SK-N-SH (cell line): ENCODE measurements at regions not wholly inside any gene's neighbourhood (a gene's known extent, or its start where the extent isn't known, plus 50 kb on each side); places are given as distances from the start of the nearest gene placed in this dataset.

Experiments used
- CTCF ChIA-PET: fragments of 300-600, 350-600 bp; formaldehyde crosslinking; extraction: SDS; loops from one replicate; lab custom pipeline; 2021; lab: Yijun Ruan, JAX
- POLR2A ChIA-PET: fragments of 350-600 bp; sonication (Branson Sonifier 250); formaldehyde crosslinking; extraction: SDS; loops from one replicate; lab custom pipeline; 2020; ENCODE audit warnings: antibody characterized with exemption, inconsistent platforms; lab: Yijun Ruan, JAX
- DNase-seq: peaks from one replicate; pipeline ENCODE4 v3.0.0; 2012
- H2AFZ ChIP-seq: fragments of 200-600 bp; sonication (generic); 2 replicates; pipeline ENCODE4 v1.8.1; 2016; ENCODE audit warnings: antibody characterized with exemption, mild to moderate bottlenecking, low read depth
- H3F3A ChIP-seq: fragments of 200-600 bp; sonication (generic); replicated peaks from 2 replicates; pipeline ENCODE3; 2016; ENCODE audit warnings: antibody characterized with exemption, mild to moderate bottlenecking; ENCODE audit not compliant: insufficient read depth
- H3K27ac ChIP-seq, 2 experiments: fragments of 200-500 bp in 1 of 2; fragments of 200-600 bp in 1 of 2; sonication (Bioruptor generic) in 1 of 2; sonication (generic), shearing (Covaris generic) in 1 of 2; 2 replicates each; pipeline versions ENCODE4 v1.5.1 to v1.6.1; 2014 to 2016; ENCODE audit warnings: low read depth in 2 of 2, inconsistent platforms in 1 of 2, low read length in 1 of 2, mild to moderate bottlenecking in 1 of 2, mixed read lengths in 1 of 2
- H3K27me3 ChIP-seq: fragments of 200-600 bp; sonication (generic), shearing (Covaris generic); 2 replicates; pipeline ENCODE4 v1.6.1; 2016; ENCODE audit warnings: mixed run types; ENCODE audit not compliant: insufficient read depth
- H3K36me3 ChIP-seq, 2 experiments: fragments of 200-500 bp in 1 of 2; fragments of 200-600 bp in 1 of 2; sonication (Bioruptor generic) in 1 of 2; sonication (generic) in 1 of 2; replicated peaks in 1 of 2; 2 replicates each; pipeline versions ENCODE3 to v1.5.1; 2014 to 2016; ENCODE audit warnings: low read length in 1 of 2, mild to moderate bottlenecking in 1 of 2; ENCODE audit not compliant: insufficient read depth in 2 of 2, control insufficient read depth in 1 of 2
- H3K4me1 ChIP-seq, 2 experiments: fragments of 200-500 bp in 1 of 2; fragments of 200-600 bp in 1 of 2; sonication (Bioruptor generic) in 1 of 2; sonication (generic), shearing (Covaris generic) in 1 of 2; 2 replicates each; pipeline versions ENCODE4 v1.5.1 to v1.6.1; 2014 to 2016; ENCODE audit warnings: low read depth in 1 of 2, low read length in 1 of 2, mixed run types in 1 of 2; ENCODE audit not compliant: insufficient read depth in 2 of 2, control insufficient read depth in 1 of 2
- H3K4me2 ChIP-seq: fragments of 200-600 bp; sonication (generic), shearing (Covaris generic); 2 replicates; pipeline ENCODE4 v1.6.1; 2017; ENCODE audit warnings: mixed run types
- H3K4me3 ChIP-seq, 2 experiments: fragments of 200-500 bp in 1 of 2; fragments of 200-600 bp in 1 of 2; sonication (Bioruptor generic) in 1 of 2; sonication (generic), shearing (Covaris generic) in 1 of 2; 2 replicates each; pipeline versions ENCODE4 v1.5.1 to v1.8.1; 2014 to 2016; ENCODE audit warnings: low read depth in 2 of 2, inconsistent platforms in 1 of 2, low read length in 1 of 2, mild to moderate bottlenecking in 1 of 2, mixed read lengths in 1 of 2, moderate library complexity in 1 of 2
- H3K79me2 ChIP-seq: fragments of 200-600 bp; sonication (generic); 2 replicates; pipeline ENCODE4 v1.8.1; 2017; ENCODE audit warnings: mild to moderate bottlenecking; ENCODE audit not compliant: insufficient read depth
- H3K9ac ChIP-seq: fragments of 200-600 bp; sonication (generic); 2 replicates; pipeline ENCODE4 v1.6.1; 2017; ENCODE audit warnings: mixed run types
- H3K9me2 ChIP-seq: fragments of 200-600 bp; sonication (generic); 2 replicates; pipeline ENCODE4 v1.6.1; 2017; ENCODE audit warnings: mixed run types
- H3K9me3 ChIP-seq: fragments of 200-600 bp; sonication (generic); 2 replicates; pipeline ENCODE4 v1.6.1; 2017; ENCODE audit warnings: mixed run types, mild to moderate bottlenecking, moderate library complexity
- H4K20me1 ChIP-seq: fragments of 200-600 bp; sonication (generic); 2 replicates; pipeline ENCODE4 v1.6.1; 2017; ENCODE audit warnings: mild to moderate bottlenecking, mixed run types; ENCODE audit not compliant: insufficient read depth
- ELF1 ChIP-seq: IDR thresholded peaks from 2 replicates; pipeline ENCODE4 v1.4.0; 2012
- FOXM1 ChIP-seq: IDR thresholded peaks from 2 replicates; pipeline ENCODE4 v1.4.0; 2012; ENCODE audit warnings: low read depth, mild to moderate bottlenecking
- GATA2 ChIP-seq: sonication (generic); formaldehyde crosslinking; IDR thresholded peaks from 2 replicates; pipeline ENCODE4 v1.5.0; 2020; ENCODE audit warnings: mild to moderate bottlenecking, missing genetic modification reagents
- JUND ChIP-seq: IDR thresholded peaks from 2 replicates; pipeline ENCODE4 v1.4.0; 2012
- MAX ChIP-seq: IDR thresholded peaks from 2 replicates; pipeline ENCODE4 v1.4.0; 2012; ENCODE audit warnings: low read depth
- MEF2A ChIP-seq: IDR thresholded peaks from 2 replicates; pipeline ENCODE4 v1.4.0; 2012; ENCODE audit warnings: low read depth, borderline replicate concordance
- NFIC ChIP-seq: IDR thresholded peaks from 2 replicates; pipeline ENCODE4 v1.4.0; 2012; ENCODE audit warnings: borderline replicate concordance
- NRF1 ChIP-seq: IDR thresholded peaks from 2 replicates; pipeline ENCODE4 v1.6.1; 2012; ENCODE audit warnings: low read depth, mild to moderate bottlenecking, low read length
- PBX3 ChIP-seq: IDR thresholded peaks from 2 replicates; pipeline ENCODE4; 2012
- RAD21 ChIP-seq: IDR thresholded peaks from 2 replicates; pipeline ENCODE4 v1.6.1; 2012; ENCODE audit warnings: mild to moderate bottlenecking, low read length
- RXRA ChIP-seq: IDR thresholded peaks from 2 replicates; pipeline ENCODE4 v1.4.0; 2012; ENCODE audit warnings: low read depth, mild to moderate bottlenecking, borderline replicate concordance
- TCF12 ChIP-seq: IDR thresholded peaks from 2 replicates; pipeline ENCODE4 v1.4.0; 2012
- TEAD4 ChIP-seq: IDR thresholded peaks from 2 replicates; pipeline ENCODE4 v1.4.0; 2012; ENCODE audit warnings: mild to moderate bottlenecking, borderline replicate concordance; ENCODE audit not compliant: insufficient read depth
- USF1 ChIP-seq: IDR thresholded peaks from 2 replicates; pipeline ENCODE4 v1.4.0; 2012; ENCODE audit warnings: low read depth, borderline replicate concordance
- YY1 ChIP-seq: IDR thresholded peaks from 2 replicates; pipeline ENCODE4 v1.4.0; 2012; ENCODE audit warnings: low read depth, mild to moderate bottlenecking
- ZBTB33 ChIP-seq: IDR thresholded peaks from 2 replicates; pipeline ENCODE4 v1.4.0; 2012; ENCODE audit warnings: low read depth, borderline replicate concordance
- WGBS: methylation state at CpG from one replicate; pipeline ENCODE4 v1.1.6; 2017; ENCODE audit warnings: low lambda C conversion rate; 5-methylcytosine and 5-hydroxymethylcytosine counted together

GRCh38 chr3:135559802-135560201 is 405.7 kb upstream of the PPP2R3A start:
- no peaks in the 10 kb centered on the region for H3K79me2 ChIP-seq
- no peaks in the 10 kb centered on the region for H3K9me2 ChIP-seq
- ChIA-PET POLR2A (no interaction called here), CTCF (no interaction called here)
- H3K27me3 ChIP-seq = no peaks in the 10 kb centered on the region
- 75% methylated on average over 2 of the region's 5 CpGs for WGBS
- H3K36me3 ChIP-seq = no peaks in the 10 kb centered on the region
- no peaks in the 10 kb centered on the region for H3K4me1 ChIP-seq
- no peak for DNase-seq
- H3K4me2 ChIP-seq = no peak overlapping the region
- H3K9ac ChIP-seq = no peak overlapping the region
- no peaks in the 10 kb centered on the region for H4K20me1 ChIP-seq
- no peaks in the 10 kb centered on the region for H3F3A ChIP-seq
- H2AFZ ChIP-seq = no peak overlapping the region
- H3K9me3 ChIP-seq = no peaks in the 10 kb centered on the region
- no peak for TF ChIP-seq TEAD4
- no peak overlapping the region for H3K4me3 ChIP-seq
- H3K27ac ChIP-seq = no peak overlapping the region

GRCh38 chr3:135560847-135561246 is 404.7 kb upstream of the PPP2R3A start:
- no peak overlapping the region for H3K4me3 ChIP-seq
- no peak overlapping the region for H3K27ac ChIP-seq
- no peaks in the 10 kb centered on the region for H3K4me1 ChIP-seq
- no peaks in the 10 kb centered on the region for H3K27me3 ChIP-seq
- CTCF ChIA-PET = no interaction called here
- DNase-seq = no peak
- H3F3A ChIP-seq = no peaks in the 10 kb centered on the region
- H3K4me2 ChIP-seq = no peak overlapping the region
- H4K20me1 ChIP-seq = no peaks in the 10 kb centered on the region
- no peaks in the 10 kb centered on the region for H3K9me2 ChIP-seq
- no peak overlapping the region for H2AFZ ChIP-seq
- H3K9ac ChIP-seq = no peak overlapping the region
- H3K9me3 ChIP-seq = no peaks in the 10 kb centered on the region
- H3K36me3 ChIP-seq = no peaks in the 10 kb centered on the region
- no peaks in the 10 kb centered on the region for H3K79me2 ChIP-seq
- TF ChIP-seq PBX3 (no peak), TEAD4 (no peak), RXRA (no peak), MEF2A (no peak), NRF1 (no peak), ZBTB33 (no peak), TCF12 (no peak)
- POLR2A ChIA-PET = no interaction called here
- 21% methylated on average over 4 of the region's 4 CpGs for WGBS

GRCh38 chr3:135564696-135565095 is 400.8 kb upstream of the PPP2R3A start:
- WGBS = 9% methylated on average over 4 of the region's 4 CpGs
- H3K4me2 ChIP-seq = no peak overlapping the region
- CTCF ChIA-PET = interaction anchor here (0.9 kb wide), 1 partner anchor 61 kb away, joined by 3 read pairs; no protein-coding TSS in a partner anchor
- no peak overlapping the region for H3K27ac ChIP-seq
- H3K9ac ChIP-seq = no peak overlapping the region
- no peak for DNase-seq
- H3K79me2 ChIP-seq = no peaks in the 10 kb centered on the region
- POLR2A ChIA-PET = no interaction called here
- no peaks in the 10 kb centered on the region for H3K27me3 ChIP-seq
- no peak overlapping the region for H2AFZ ChIP-seq
- no peaks in the 10 kb centered on the region for H3K36me3 ChIP-seq
- H3K9me2 ChIP-seq = no peaks in the 10 kb centered on the region
- H4K20me1 ChIP-seq = no peaks in the 10 kb centered on the region
- no peaks in the 10 kb centered on the region for H3K9me3 ChIP-seq
- H3F3A ChIP-seq = no peaks in the 10 kb centered on the region
- H3K4me1 ChIP-seq = no peaks in the 10 kb centered on the region
- no peak overlapping the region for H3K4me3 ChIP-seq
- no peak for TF ChIP-seq YY1
- no peak for TF ChIP-seq PBX3
- TF ChIP-seq FOXM1 = no peak
- no peak for TF ChIP-seq RXRA
- no peak for TF ChIP-seq ELF1
- no peak for TF ChIP-seq USF1
- no peak for TF ChIP-seq ZBTB33
- TF ChIP-seq RAD21 = no peak
- TF ChIP-seq NFIC = no peak
- TF ChIP-seq GATA2 (CRISPR knock-in tag) = no peak
- TF ChIP-seq JUND = no peak
- no peak for TF ChIP-seq MAX
